Loucy (cell line): ENCODE measurements at regions not wholly inside any gene's neighbourhood (a gene's known extent, or its start where the extent isn't known, plus 50 kb on each side); places are given as distances from the start of the nearest gene placed in this dataset.

Experiments used
- H2AFZ ChIP-seq: fragments of 200-600 bp; sonication (generic); 2 replicates; pipeline ENCODE4 v1.6.0; 2016; ENCODE audit warnings: antibody characterized with exemption, mild to moderate bottlenecking, low read length, moderate library complexity
- H3F3A ChIP-seq: fragments of 200-600 bp; 2 replicates; pipeline ENCODE4 v1.6.0; 2016; ENCODE audit warnings: antibody characterized with exemption, low read depth, mild to moderate bottlenecking
- H3K27me3 ChIP-seq: fragments of 200-600 bp; sonication (generic); 2 replicates; pipeline ENCODE4 v1.6.1; 2014; ENCODE audit warnings: low read length, mild to moderate bottlenecking; ENCODE audit not compliant: insufficient read depth, poor library complexity, severe bottlenecking
- H3K36me3 ChIP-seq: fragments of 200-600 bp; sonication (generic); 2 replicates; pipeline ENCODE4 v1.6.1; 2016; ENCODE audit warnings: low read length; ENCODE audit not compliant: insufficient read depth
- H3K4me1 ChIP-seq: fragments of 200-600 bp; sonication (generic); 2 replicates; pipeline ENCODE4 v1.5.1; 2014; ENCODE audit warnings: low read length, mild to moderate bottlenecking; ENCODE audit not compliant: insufficient read depth, poor library complexity, severe bottlenecking
- H3K4me2 ChIP-seq: fragments of 200-600 bp; sonication (generic); 2 replicates; pipeline ENCODE4 v1.6.0; 2014; ENCODE audit warnings: antibody characterized with exemption, low read length, low read depth, mild to moderate bottlenecking; ENCODE audit not compliant: poor library complexity, severe bottlenecking
- H3K4me3 ChIP-seq: fragments of 200-600 bp; sonication (generic); 2 replicates; pipeline ENCODE4 v1.5.1; 2014; ENCODE audit warnings: low read length, mild to moderate bottlenecking, mixed read lengths; ENCODE audit not compliant: poor library complexity, severe bottlenecking
- H3K79me2 ChIP-seq: fragments of 200-600 bp; sonication (generic); 2 replicates; pipeline ENCODE4 v1.6.1; 2014; ENCODE audit warnings: low read length; ENCODE audit not compliant: insufficient read depth
- H3K9ac ChIP-seq: fragments of 200-600 bp; sonication (generic); 2 replicates; pipeline ENCODE4 v1.6.0; 2014; ENCODE audit warnings: mild to moderate bottlenecking, low read depth, low read length, moderate library complexity; ENCODE audit not compliant: poor library complexity, severe bottlenecking
- H3K9me2 ChIP-seq: fragments of 200-600 bp; sonication (generic); replicated peaks from 2 replicates; pipeline ENCODE4 v1.6.1; 2016; ENCODE audit warnings: low read depth, low read length, mixed read lengths
- H3K9me3 ChIP-seq: fragments of 200-600 bp; sonication (generic); 2 replicates; pipeline ENCODE4 v1.6.1; 2014; ENCODE audit warnings: mild to moderate bottlenecking, antibody characterized with exemption, low read length, low read depth; ENCODE audit not compliant: insufficient read depth
- H4K20me1 ChIP-seq: fragments of 200-600 bp; sonication (generic); 2 replicates; pipeline ENCODE4 v1.6.0; 2014; ENCODE audit warnings: antibody characterized with exemption, low read length, mild to moderate bottlenecking; ENCODE audit not compliant: insufficient read depth, poor library complexity, severe bottlenecking
- EZH2phosphoT487 ChIP-seq: fragments of 200-600 bp; IDR thresholded peaks from 2 replicates; pipeline ENCODE4 v1.6.1; 2018; ENCODE audit warnings: antibody characterized with exemption, mild to moderate bottlenecking, moderate library complexity, borderline replicate concordance
- TF ChIP-seq, protein P1 (sequence below): fragments of 200-600 bp; sonication (generic); conservative IDR thresholded peaks from 2 replicates; pipeline ENCODE4 v1.5.1; 2014; ENCODE audit warnings: mild to moderate bottlenecking, antibody characterized with exemption, low read length

- H3K79me2 ChIP-seq: peaks cover 75% of the 10 kb centered on the region
Observed at GRCh38 chr15:70530503-70530902, 232.9 kb downstream of the UACA start.

GRCh38 chr15:70530017-70530499 lies 233.3 kb downstream of the UACA start:
- no peak for TF ChIP-seq EZH2phosphoT487
- TF ChIP-seq, protein P1, sequence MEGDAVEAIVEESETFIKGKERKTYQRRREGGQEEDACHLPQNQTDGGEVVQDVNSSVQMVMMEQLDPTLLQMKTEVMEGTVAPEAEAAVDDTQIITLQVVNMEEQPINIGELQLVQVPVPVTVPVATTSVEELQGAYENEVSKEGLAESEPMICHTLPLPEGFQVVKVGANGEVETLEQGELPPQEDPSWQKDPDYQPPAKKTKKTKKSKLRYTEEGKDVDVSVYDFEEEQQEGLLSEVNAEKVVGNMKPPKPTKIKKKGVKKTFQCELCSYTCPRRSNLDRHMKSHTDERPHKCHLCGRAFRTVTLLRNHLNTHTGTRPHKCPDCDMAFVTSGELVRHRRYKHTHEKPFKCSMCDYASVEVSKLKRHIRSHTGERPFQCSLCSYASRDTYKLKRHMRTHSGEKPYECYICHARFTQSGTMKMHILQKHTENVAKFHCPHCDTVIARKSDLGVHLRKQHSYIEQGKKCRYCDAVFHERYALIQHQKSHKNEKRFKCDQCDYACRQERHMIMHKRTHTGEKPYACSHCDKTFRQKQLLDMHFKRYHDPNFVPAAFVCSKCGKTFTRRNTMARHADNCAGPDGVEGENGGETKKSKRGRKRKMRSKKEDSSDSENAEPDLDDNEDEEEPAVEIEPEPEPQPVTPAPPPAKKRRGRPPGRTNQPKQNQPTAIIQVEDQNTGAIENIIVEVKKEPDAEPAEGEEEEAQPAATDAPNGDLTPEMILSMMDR: no peak
- Histone ChIP-seq H3K9ac (peak overlapping the region; percentile 68), H3F3A (no peaks in the 10 kb centered on the region), H3K79me2 (peaks cover 72% of the 10 kb centered on the region), H3K27me3 (no peaks in the 10 kb centered on the region), H2AFZ (no peak overlapping the region), H3K36me3 (no peaks in the 10 kb centered on the region), H3K9me3 (no peaks in the 10 kb centered on the region), H4K20me1 (peaks cover 4% of the 10 kb centered on the region), H3K4me2 (peak overlapping the region; percentile 92), H3K9me2 (no peaks in the 10 kb centered on the region), H3K4me1 (peaks cover 87% of the 10 kb centered on the region), H3K4me3 (peak overlapping the region; percentile 30)

More at GRCh38 chr15:70530503-70530902, 232.9 kb downstream of the UACA start:
- peak overlapping the region; percentile 30 for H3K4me3 ChIP-seq
- peak overlapping the region; percentile 92 for H3K4me2 ChIP-seq
- H3K9me3 ChIP-seq: no peaks in the 10 kb centered on the region
- H3K27me3 ChIP-seq: no peaks in the 10 kb centered on the region
- TF ChIP-seq EZH2phosphoT487: no peak
- TF ChIP-seq, protein P1: no peak
- peaks cover 84% of the 10 kb centered on the region for H3K4me1 ChIP-seq
- H3K9ac ChIP-seq: peak overlapping the region; percentile 68
- H3K9me2 ChIP-seq: no peaks in the 10 kb centered on the region
- H2AFZ ChIP-seq: no peak overlapping the region
- no peaks in the 10 kb centered on the region for H3F3A ChIP-seq
- peaks cover 4% of the 10 kb centered on the region for H4K20me1 ChIP-seq
- H3K36me3 ChIP-seq: no peaks in the 10 kb centered on the region

DNA sequence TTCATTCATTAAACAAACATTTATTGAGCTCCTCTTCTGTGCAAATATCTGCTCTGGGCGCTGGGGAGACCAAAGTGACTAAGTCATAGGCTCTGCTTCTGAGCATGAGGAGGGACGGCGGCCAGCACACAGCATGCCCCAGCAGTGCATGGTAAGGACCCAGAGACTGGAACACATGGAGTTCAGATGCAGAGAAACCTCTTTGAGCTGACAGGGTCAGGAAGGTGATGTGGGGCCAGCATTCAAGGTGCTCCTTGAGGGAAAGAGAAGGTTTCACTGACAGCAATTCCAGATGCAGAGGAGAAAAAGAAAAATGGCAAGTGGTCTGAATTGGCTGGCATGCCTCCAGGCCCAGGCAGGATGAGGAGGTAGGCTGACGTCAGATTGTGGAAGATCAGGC lies 234.5 kb downstream of the UACA start:
- Histone ChIP-seq H4K20me1 (peaks cover 2% of the 10 kb centered on the region), H3K4me2 (peak overlapping the region; percentile 92), H3K9ac (peak overlapping the region; percentile 68), H3K36me3 (no peaks in the 10 kb centered on the region), H3K9me2 (no peaks in the 10 kb centered on the region), H3K9me3 (no peaks in the 10 kb centered on the region), H3F3A (no peaks in the 10 kb centered on the region), H3K4me3 (peak overlapping the region; percentile 72), H3K4me1 (peaks cover 89% of the 10 kb centered on the region), H3K27me3 (no peaks in the 10 kb centered on the region), H3K79me2 (peaks cover 59% of the 10 kb centered on the region), H2AFZ (no peak overlapping the region)
- no peak for TF ChIP-seq EZH2phosphoT487

DNA sequence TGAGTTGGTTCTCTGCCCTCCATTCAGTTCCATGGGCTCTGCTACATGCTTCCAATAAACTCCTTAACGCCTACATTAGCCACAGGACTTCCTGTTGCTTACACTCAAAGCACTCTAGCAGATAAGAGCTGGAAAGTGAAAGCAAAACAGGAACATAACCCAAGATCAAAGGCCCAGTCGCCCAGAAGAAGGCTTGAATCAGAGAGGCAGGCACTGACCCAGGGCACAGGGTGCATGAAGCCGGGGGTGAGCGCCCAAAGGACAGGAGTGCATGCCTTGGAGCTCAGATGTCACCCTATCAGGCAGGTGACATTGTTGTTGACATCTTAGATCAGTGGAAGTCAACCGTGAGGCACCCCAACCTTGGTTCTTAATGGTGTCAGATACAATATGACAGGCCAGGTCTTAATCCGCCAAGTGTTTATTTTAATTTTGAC lies 235.1 kb downstream of the UACA start:
- Histone ChIP-seq H3K9ac (peak overlapping the region; percentile 68), H3K9me2 (no peaks in the 10 kb centered on the region), H3K9me3 (no peaks in the 10 kb centered on the region), H3K4me1 (peaks cover 88% of the 10 kb centered on the region), H3K36me3 (no peaks in the 10 kb centered on the region), H3F3A (no peaks in the 10 kb centered on the region), H3K79me2 (peaks cover 54% of the 10 kb centered on the region), H4K20me1 (no peaks in the 10 kb centered on the region), H3K4me2 (peak overlapping the region; percentile 92), H2AFZ (no peak overlapping the region), H3K27me3 (no peaks in the 10 kb centered on the region), H3K4me3 (peak overlapping the region; percentile 72)
- no peak for TF ChIP-seq EZH2phosphoT487
- TF ChIP-seq, protein P1: no peak
